Left ventricle myocardium inferior (tissue), 1 donor: ENCODE measurements at regions not wholly inside any gene's neighbourhood (a gene's known extent, or its start where the extent isn't known, plus 50 kb on each side); places are given as distances from the start of the nearest gene placed in this dataset.

Source experiments
- DNase-seq: peaks from one replicate; pipeline ENCODE4 v3.0.0-alpha.2; 2020
- H3K27ac ChIP-seq: fragments of 200-600 bp; replicated peaks from 2 replicates; pipeline ENCODE4 v1.8.0; 2021
- H3K27me3 ChIP-seq: fragments of 200-600 bp; 2 replicates; pipeline ENCODE4 v1.8.0; 2021; ENCODE audit warnings: low read depth
- H3K36me3 ChIP-seq: fragments of 200-600 bp; 2 replicates; pipeline ENCODE4 v1.8.0; 2021
- H3K4me1 ChIP-seq: fragments of 200-600 bp; 2 replicates; pipeline ENCODE4 v1.8.0; 2021
- H3K4me3 ChIP-seq: fragments of 200-600 bp; 2 replicates; pipeline ENCODE4 v1.8.0; 2021; ENCODE audit warnings: mild to moderate bottlenecking, moderate library complexity
- H3K9me3 ChIP-seq: fragments of 200-600 bp; replicated peaks from 2 replicates; pipeline ENCODE4 v1.8.0; 2021
- intact Hi-C: fragments of 100-400 bp; cut with micrococcal nuclease; formaldehyde crosslinking; loops from one replicate; pipeline ENCODE4 v1.11.0; 2022
- TF ChIP-seq, protein P1 (sequence below): fragments of 200-600 bp; IDR thresholded peaks from 2 replicates; pipeline ENCODE4 v1.8.0; 2021; ENCODE audit warnings: antibody characterized with exemption, mild to moderate bottlenecking, borderline replicate concordance
- donor health status: DM: no; HTN: yes; CAD: no; lungs with severe emphysema.

DNA sequence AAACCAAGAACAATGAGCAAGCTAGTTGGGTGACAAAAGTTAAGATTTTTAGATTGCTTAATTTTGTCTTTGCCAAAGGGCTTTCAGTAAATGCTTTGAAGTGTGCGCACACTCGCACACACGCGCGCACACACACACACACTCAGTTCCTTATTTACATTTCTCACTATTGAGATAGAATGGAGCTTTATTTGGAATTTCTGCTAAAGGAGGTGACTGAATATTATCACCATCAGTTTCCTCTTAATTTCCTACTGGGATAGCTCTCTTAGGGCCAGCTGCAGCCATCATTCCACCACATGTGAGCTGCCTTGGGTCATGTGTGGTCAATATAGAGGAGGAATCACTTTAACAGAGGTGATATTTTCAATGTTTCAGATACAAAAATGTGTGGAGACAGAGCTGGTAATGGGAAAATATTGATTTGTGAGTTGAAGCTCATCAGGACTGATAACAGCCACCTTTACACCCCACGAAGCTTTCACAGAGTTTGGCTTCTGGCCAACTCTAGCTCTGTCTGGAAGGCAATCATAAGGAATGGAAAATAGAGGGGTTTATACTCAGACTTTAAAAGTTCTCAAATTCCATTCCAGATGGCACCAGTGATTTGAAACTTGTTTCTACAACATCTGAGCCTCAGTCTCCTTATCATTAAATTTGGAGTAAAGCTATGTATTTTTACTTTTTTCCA lies 99.9 kb downstream of the MACIR start:
- intact Hi-C loops: no loop called here
- no peaks in the 10 kb centered on the region for H3K36me3 ChIP-seq
- no peak overlapping the region for H3K4me3 ChIP-seq
- DNase-seq: no peak
- H3K4me1 ChIP-seq: peaks cover 26% of the 10 kb centered on the region
- TF ChIP-seq, protein P1, sequence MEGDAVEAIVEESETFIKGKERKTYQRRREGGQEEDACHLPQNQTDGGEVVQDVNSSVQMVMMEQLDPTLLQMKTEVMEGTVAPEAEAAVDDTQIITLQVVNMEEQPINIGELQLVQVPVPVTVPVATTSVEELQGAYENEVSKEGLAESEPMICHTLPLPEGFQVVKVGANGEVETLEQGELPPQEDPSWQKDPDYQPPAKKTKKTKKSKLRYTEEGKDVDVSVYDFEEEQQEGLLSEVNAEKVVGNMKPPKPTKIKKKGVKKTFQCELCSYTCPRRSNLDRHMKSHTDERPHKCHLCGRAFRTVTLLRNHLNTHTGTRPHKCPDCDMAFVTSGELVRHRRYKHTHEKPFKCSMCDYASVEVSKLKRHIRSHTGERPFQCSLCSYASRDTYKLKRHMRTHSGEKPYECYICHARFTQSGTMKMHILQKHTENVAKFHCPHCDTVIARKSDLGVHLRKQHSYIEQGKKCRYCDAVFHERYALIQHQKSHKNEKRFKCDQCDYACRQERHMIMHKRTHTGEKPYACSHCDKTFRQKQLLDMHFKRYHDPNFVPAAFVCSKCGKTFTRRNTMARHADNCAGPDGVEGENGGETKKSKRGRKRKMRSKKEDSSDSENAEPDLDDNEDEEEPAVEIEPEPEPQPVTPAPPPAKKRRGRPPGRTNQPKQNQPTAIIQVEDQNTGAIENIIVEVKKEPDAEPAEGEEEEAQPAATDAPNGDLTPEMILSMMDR: no peak
- H3K27ac ChIP-seq: no peak overlapping the region
- no peaks in the 10 kb centered on the region for H3K9me3 ChIP-seq
- no peaks in the 10 kb centered on the region for H3K27me3 ChIP-seq

DNA sequence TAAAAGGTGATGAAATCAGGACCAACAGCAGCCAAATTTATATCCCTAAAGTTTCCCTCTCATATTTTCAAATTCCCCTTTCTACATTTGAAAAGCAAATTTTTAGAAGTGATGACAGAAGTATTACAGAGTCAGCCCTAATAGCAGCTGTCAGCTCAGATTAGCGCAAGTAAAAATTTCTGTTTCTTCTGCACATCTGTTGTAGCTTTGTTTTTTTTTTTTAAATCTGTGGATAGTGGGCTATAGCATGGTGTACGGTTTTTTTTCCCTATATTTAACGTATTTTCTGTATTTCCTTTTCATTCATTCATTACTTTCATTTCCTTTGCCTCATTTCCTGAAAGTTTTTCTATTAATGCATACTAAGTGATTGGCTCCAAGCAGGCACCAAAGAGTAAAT lies 99.1 kb downstream of the MACIR start:
- Histone ChIP-seq H3K36me3 (no peaks in the 10 kb centered on the region), H3K4me3 (no peak overlapping the region), H3K27ac (no peak overlapping the region), H3K9me3 (no peaks in the 10 kb centered on the region), H3K4me1 (peaks cover 26% of the 10 kb centered on the region), H3K27me3 (no peaks in the 10 kb centered on the region)
- intact Hi-C loops: no loop called here
- DNase-seq: no peak
- TF ChIP-seq, protein P1: no peak

DNA sequence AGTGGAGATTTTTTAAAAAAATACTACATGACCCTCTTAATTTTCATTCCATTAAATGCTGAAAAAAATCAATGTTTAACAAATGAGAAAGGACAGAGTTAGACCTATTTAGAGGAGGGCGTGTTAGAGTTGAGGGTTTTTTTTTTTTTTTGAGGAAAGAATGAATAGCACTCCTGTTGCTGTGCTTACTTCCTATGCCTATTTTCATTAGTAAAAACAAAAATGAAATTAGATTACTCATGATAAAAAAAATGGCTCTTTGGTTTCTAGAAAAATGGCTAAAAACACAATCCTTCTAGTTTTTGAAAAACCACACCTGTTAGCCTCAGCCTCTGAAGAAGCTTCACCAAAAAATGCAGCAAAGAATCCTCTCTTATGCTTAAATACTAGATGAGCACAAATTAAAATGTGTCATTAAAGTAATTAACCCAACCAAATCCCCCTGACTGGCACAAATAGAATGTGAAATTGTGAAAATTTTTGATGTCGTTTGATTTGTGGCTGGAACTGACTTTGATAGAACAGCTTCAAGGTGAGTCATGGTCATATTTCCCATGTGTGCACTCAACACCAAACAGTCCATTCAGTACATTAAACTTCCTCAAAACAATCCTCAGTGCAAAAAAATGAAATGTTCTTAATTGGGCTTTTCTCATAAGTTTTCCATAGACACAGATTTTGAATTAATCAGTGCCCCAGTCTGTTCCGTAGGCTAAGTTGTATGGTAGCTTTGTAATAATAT lies 98.0 kb downstream of the MACIR start:
- TF ChIP-seq, protein P1: no peak

DNA sequence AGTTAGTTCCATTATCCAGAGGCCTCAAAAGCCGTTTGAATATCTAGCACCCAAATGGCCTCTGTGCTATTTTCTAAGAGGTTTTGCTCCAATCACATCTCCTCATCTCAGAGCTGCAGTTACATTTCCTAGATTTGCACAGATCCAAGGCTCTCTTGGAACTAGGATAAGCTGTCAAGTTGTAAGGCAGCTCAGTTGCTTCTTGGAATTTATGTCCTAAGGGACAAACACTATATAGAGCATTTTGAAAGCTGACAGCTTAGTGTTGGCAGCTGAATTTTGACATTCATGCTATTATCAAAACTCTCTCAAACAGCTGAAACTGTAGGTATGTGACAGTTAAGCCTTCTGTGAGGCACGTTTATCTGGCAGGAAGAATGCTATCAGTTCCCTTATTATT lies 97.0 kb downstream of the MACIR start:
- H3K27ac ChIP-seq: no peak overlapping the region
- TF ChIP-seq, protein P1: no peak
- DNase-seq: no peak
- no peaks in the 10 kb centered on the region for H3K36me3 ChIP-seq
- peaks cover 26% of the 10 kb centered on the region for H3K4me1 ChIP-seq
- no peak overlapping the region for H3K4me3 ChIP-seq
- intact Hi-C loops: no loop called here
- no peaks in the 10 kb centered on the region for H3K9me3 ChIP-seq
- H3K27me3 ChIP-seq: no peaks in the 10 kb centered on the region

More for the DNA sequence above, 98.0 kb downstream of the MACIR start:
- Histone ChIP-seq H3K27ac (no peak overlapping the region), H3K27me3 (no peaks in the 10 kb centered on the region), H3K36me3 (no peaks in the 10 kb centered on the region), H3K4me3 (no peak overlapping the region), H3K9me3 (no peaks in the 10 kb centered on the region), H3K4me1 (peaks cover 26% of the 10 kb centered on the region)
- DNase-seq: no peak
- intact Hi-C loops: no loop called here

DNA sequence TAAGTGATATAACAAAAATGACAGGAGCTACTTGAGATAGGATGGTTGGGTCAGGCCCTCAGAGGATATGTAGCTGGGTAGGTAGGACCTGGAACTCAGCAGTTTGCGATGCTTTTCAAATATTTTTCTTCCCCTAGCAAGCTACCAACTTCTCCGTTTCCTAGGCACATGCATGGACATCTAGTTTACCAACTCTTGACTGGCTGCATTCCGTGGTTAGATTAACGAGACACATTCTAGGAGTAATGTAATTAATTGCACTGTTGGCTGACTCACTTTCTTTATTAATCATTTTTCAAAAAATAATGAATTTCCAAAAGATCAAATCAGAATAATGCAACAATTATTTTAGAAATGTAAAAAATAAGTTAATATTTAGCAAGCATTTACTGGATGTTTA lies 95.9 kb downstream of the MACIR start:
- DNase-seq: no peak
- intact Hi-C loops: no loop called here
- TF ChIP-seq, protein P1: no peak

More for the DNA sequence above, 95.9 kb downstream of the MACIR start:
- Histone ChIP-seq H3K36me3 (no peaks in the 10 kb centered on the region), H3K4me1 (peaks cover 26% of the 10 kb centered on the region), H3K9me3 (no peaks in the 10 kb centered on the region), H3K27me3 (no peaks in the 10 kb centered on the region), H3K4me3 (no peak overlapping the region), H3K27ac (no peak overlapping the region)
